H9 (cell line): ENCODE measurements at regions not wholly inside any gene's neighbourhood (a gene's known extent, or its start where the extent isn't known, plus 50 kb on each side); places are given as distances from the start of the nearest gene placed in this dataset.

Source experiments
- DNase-seq: peaks from one replicate; pipeline ENCODE4 v3.0.0-alpha.2; 2017
- H2AFZ ChIP-seq: one replicate; pipeline ENCODE4 v1.6.1; 2013; ENCODE audit warnings: mild to moderate bottlenecking, low read length, control low read depth, moderate library complexity
- H2AK5ac ChIP-seq: 2 replicates; pipeline ENCODE4 v1.6.1; 2013; ENCODE audit warnings: low read length, control low read depth, mixed read lengths; ENCODE audit not compliant: insufficient read length
- H2BK120ac ChIP-seq: one replicate; pipeline ENCODE4 v1.6.1; 2013; ENCODE audit warnings: low read depth, mild to moderate bottlenecking, low read length, control low read depth, inconsistent platforms; ENCODE audit not compliant: poor library complexity, severe bottlenecking
- H2BK12ac ChIP-seq: 2 replicates; pipeline ENCODE4 v1.6.1; 2013; ENCODE audit warnings: low read length, control low read depth, mixed read lengths, low read depth; ENCODE audit not compliant: insufficient read length
- H2BK15ac ChIP-seq: 2 replicates; pipeline ENCODE4 v1.6.1; 2013; ENCODE audit warnings: low read depth, low read length, control low read depth
- H2BK20ac ChIP-seq: one replicate; pipeline ENCODE4 v1.6.1; 2013; ENCODE audit warnings: low read depth, mild to moderate bottlenecking, low read length, control low read depth, inconsistent platforms; ENCODE audit not compliant: poor library complexity, severe bottlenecking
- H2BK5ac ChIP-seq: 2 replicates; pipeline ENCODE4 v1.6.1; 2013; ENCODE audit warnings: low read length, control low read depth, mixed read lengths; ENCODE audit not compliant: insufficient read length
- H3K14ac ChIP-seq: 2 replicates; pipeline ENCODE4 v1.6.1; 2013; ENCODE audit warnings: low read length, control low read depth; ENCODE audit not compliant: insufficient read depth
- H3K18ac ChIP-seq: 2 replicates; pipeline ENCODE4 v1.6.1; 2013; ENCODE audit warnings: low read depth, mild to moderate bottlenecking, mixed read lengths, low read length, control low read depth; ENCODE audit not compliant: insufficient read length
- H3K23ac ChIP-seq: 2 replicates; pipeline ENCODE4 v1.6.1; 2013; ENCODE audit warnings: low read length, control low read depth, mixed read lengths, low read depth; ENCODE audit not compliant: insufficient read length
- H3K23me2 ChIP-seq: 2 replicates; pipeline ENCODE4 v1.6.1; 2013; ENCODE audit warnings: low read depth, mild to moderate bottlenecking, mixed read lengths, low read length, control low read depth; ENCODE audit not compliant: insufficient read length, poor library complexity, severe bottlenecking
- H3K27ac ChIP-seq: 2 replicates; pipeline ENCODE4 v1.5.1; 2013; ENCODE audit warnings: low read length, control low read depth, mixed read lengths, low read depth; ENCODE audit not compliant: insufficient read length
- H3K27me3 ChIP-seq: 2 replicates; pipeline ENCODE4 v1.6.1; 2013; ENCODE audit warnings: low read length, control low read depth, inconsistent platforms; ENCODE audit not compliant: insufficient read depth
- H3K4ac ChIP-seq: 2 replicates; pipeline ENCODE4 v1.6.1; 2013; ENCODE audit warnings: low read depth, mild to moderate bottlenecking, control low read depth, inconsistent platforms, low read length, moderate library complexity
- H3K4me1 ChIP-seq: 2 replicates; pipeline ENCODE4 v1.6.1; 2013; ENCODE audit warnings: low read length, control low read depth, inconsistent platforms; ENCODE audit not compliant: insufficient read depth
- H3K4me2 ChIP-seq: 2 replicates; pipeline ENCODE4 v1.6.1; 2013; ENCODE audit warnings: low read length, control low read depth, mixed read lengths; ENCODE audit not compliant: insufficient read length, insufficient read depth
- H3K56ac ChIP-seq: 2 replicates; pipeline ENCODE4 v1.6.1; 2013; ENCODE audit warnings: low read depth, mild to moderate bottlenecking, mixed read lengths, low read length, control low read depth; ENCODE audit not compliant: insufficient read length
- H3K79me1 ChIP-seq: 2 replicates; pipeline ENCODE4 v1.6.1; 2013; ENCODE audit warnings: low read depth, mild to moderate bottlenecking, moderate library complexity, low read length, control low read depth, inconsistent platforms; ENCODE audit not compliant: insufficient read depth, poor library complexity, severe bottlenecking
- H3K79me2 ChIP-seq: 2 replicates; pipeline ENCODE4 v1.6.1; 2013; ENCODE audit warnings: low read length, control low read depth, inconsistent platforms; ENCODE audit not compliant: insufficient read depth
- H3K9ac ChIP-seq: 2 replicates; pipeline ENCODE4 v1.6.1; 2013; ENCODE audit warnings: low read length, control low read depth, mixed read lengths; ENCODE audit not compliant: insufficient read length; ENCODE audit errors: extremely low read depth
- H3K9me3 ChIP-seq: one replicate; pipeline ENCODE4 v1.6.1; 2013; ENCODE audit warnings: low read depth, low read length, inconsistent platforms; ENCODE audit not compliant: control insufficient read depth
- H3T11ph ChIP-seq: one replicate; pipeline ENCODE4 v1.6.1; 2013; ENCODE audit warnings: mild to moderate bottlenecking, low read length, control low read depth, inconsistent platforms
- H4K20me1 ChIP-seq: one replicate; pipeline ENCODE4 v1.6.1; 2013; ENCODE audit not compliant: control insufficient read depth, insufficient read length, insufficient read depth
- H4K5ac ChIP-seq: 2 replicates; pipeline ENCODE4 v1.6.1; 2013; ENCODE audit warnings: low read depth, mild to moderate bottlenecking, mixed read lengths, low read length, control low read depth; ENCODE audit not compliant: insufficient read length
- H4K8ac ChIP-seq: replicated peaks from 2 replicates; pipeline ENCODE4 v1.6.1; 2013; ENCODE audit warnings: low read length, control low read depth, mixed read lengths, low read depth; ENCODE audit not compliant: insufficient read length
- H4K91ac ChIP-seq: 2 replicates; pipeline ENCODE4 v1.6.1; 2013; ENCODE audit warnings: low read depth, mild to moderate bottlenecking, moderate library complexity, mixed read lengths, low read length, control low read depth; ENCODE audit not compliant: insufficient read length
- H3K27ac Mint-ChIP-seq, 3 experiments: 2 replicates in 2 of 3; 3 replicates in 1 of 3; pipeline ENCODE4 v1.8.0; 2020 to 2021; ENCODE audit warnings: mixed read lengths in 3 of 3, mild to moderate bottlenecking in 1 of 3, moderate library complexity in 1 of 3
- H3K27me3 Mint-ChIP-seq: 2 replicates; pipeline ENCODE4 v1.8.0; 2021; ENCODE audit warnings: low read depth, mild to moderate bottlenecking, moderate library complexity, mixed read lengths
- H3K36me3 Mint-ChIP-seq, 3 experiments: 2 replicates in 2 of 3; 3 replicates in 1 of 3; pipeline ENCODE4 v1.8.0; 2020 to 2021; ENCODE audit warnings: low read depth in 3 of 3, mixed read lengths in 3 of 3; ENCODE audit not compliant: insufficient read depth in 1 of 3
- H3K4me1 Mint-ChIP-seq, 2 experiments: 2 replicates each; pipeline ENCODE4 v1.8.0; 2020; ENCODE audit warnings: mixed read lengths in 2 of 2
- H3K4me3 Mint-ChIP-seq, 2 experiments: 2 replicates in 1 of 2; 3 replicates in 1 of 2; pipeline ENCODE4 v1.8.0; 2020 to 2021; ENCODE audit warnings: mild to moderate bottlenecking in 2 of 2, mixed read lengths in 2 of 2, moderate library complexity in 1 of 2
- H3K9me3 Mint-ChIP-seq, 2 experiments: 2 replicates in 1 of 2; 3 replicates in 1 of 2; pipeline ENCODE4 v1.8.0; 2020; ENCODE audit warnings: mild to moderate bottlenecking in 2 of 2, mixed read lengths in 2 of 2, moderate library complexity in 1 of 2
- WGBS: extraction: QIAGEN DNeasy Blood & Tissue Kit; methylation state at CpG from one replicate; pipeline ENCODE4 v1.1.7; 2013; ENCODE audit warnings: missing lambda C conversion rate, low lambda C conversion rate, mixed read lengths; ENCODE audit not compliant: insufficient read length; ENCODE audit errors: extremely low coverage; 5-methylcytosine and 5-hydroxymethylcytosine counted together
- TF ChIP-seq, protein P1 (sequence below): fragments of 200-600 bp; sonication (generic); conservative IDR thresholded peaks from 3 replicates; pipeline ENCODE4 v1.8.0; 2021; ENCODE audit warnings: antibody characterized with exemption, mild to moderate bottlenecking

DNA sequence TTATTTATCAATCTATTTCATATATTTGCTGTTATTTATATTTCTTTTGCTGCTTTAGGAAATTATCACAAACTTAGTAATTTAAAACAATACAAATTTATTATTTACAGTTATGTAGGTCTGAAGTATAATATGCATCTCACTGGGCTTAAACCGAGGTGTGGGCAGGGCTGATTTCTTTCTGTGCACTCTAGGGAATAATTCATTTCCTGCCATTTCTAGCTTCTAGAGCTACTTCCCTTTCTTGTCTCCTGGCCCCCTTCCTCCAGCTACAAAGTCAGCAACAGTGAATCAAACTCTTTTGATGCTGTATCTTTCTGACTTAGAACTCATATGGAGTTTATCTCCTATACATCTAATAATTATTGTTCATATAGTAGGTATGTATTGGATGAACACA, 303.5 kb upstream of the ARSJ start:
- H3K79me2 ChIP-seq, result no peaks in the 10 kb centered on the region
- no peak overlapping the region for H2BK120ac ChIP-seq
- H2AK5ac ChIP-seq, result no peak overlapping the region
- no peak overlapping the region for H3T11ph ChIP-seq
- H3K9me3 ChIP-seq, result no peaks in the 10 kb centered on the region
- no peaks in the 10 kb centered on the region for H3K27me3 ChIP-seq
- no peaks in the 10 kb centered on the region for H3K79me1 ChIP-seq
- no peaks in the 10 kb centered on the region for H3K4me1 ChIP-seq
- TF ChIP-seq, protein P1, sequence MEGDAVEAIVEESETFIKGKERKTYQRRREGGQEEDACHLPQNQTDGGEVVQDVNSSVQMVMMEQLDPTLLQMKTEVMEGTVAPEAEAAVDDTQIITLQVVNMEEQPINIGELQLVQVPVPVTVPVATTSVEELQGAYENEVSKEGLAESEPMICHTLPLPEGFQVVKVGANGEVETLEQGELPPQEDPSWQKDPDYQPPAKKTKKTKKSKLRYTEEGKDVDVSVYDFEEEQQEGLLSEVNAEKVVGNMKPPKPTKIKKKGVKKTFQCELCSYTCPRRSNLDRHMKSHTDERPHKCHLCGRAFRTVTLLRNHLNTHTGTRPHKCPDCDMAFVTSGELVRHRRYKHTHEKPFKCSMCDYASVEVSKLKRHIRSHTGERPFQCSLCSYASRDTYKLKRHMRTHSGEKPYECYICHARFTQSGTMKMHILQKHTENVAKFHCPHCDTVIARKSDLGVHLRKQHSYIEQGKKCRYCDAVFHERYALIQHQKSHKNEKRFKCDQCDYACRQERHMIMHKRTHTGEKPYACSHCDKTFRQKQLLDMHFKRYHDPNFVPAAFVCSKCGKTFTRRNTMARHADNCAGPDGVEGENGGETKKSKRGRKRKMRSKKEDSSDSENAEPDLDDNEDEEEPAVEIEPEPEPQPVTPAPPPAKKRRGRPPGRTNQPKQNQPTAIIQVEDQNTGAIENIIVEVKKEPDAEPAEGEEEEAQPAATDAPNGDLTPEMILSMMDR, result no peak
- H3K9ac ChIP-seq, result no peak overlapping the region
- H3K23me2 ChIP-seq, result no peaks in the 10 kb centered on the region
- no peak overlapping the region for H3K4me2 ChIP-seq
- H3K27ac ChIP-seq, result no peak overlapping the region
- no peak overlapping the region for H3K4me3 Mint-ChIP-seq
- H3K4ac ChIP-seq, result no peak overlapping the region
- no peak overlapping the region for H2BK20ac ChIP-seq
- DNase-seq, result no peak
- H3K23ac ChIP-seq, result no peak overlapping the region
- no peak overlapping the region for H3K18ac ChIP-seq
- H4K20me1 ChIP-seq, result no peaks in the 10 kb centered on the region
- no peak overlapping the region for H2AFZ ChIP-seq
- H3K36me3 Mint-ChIP-seq, result no peaks in the 10 kb centered on the region
- no peak overlapping the region for H3K14ac ChIP-seq
- no peak overlapping the region for H3K56ac ChIP-seq
- no peak overlapping the region for H2BK5ac ChIP-seq
- no peaks in the 10 kb centered on the region; the same call in 1 of the 2 replicates for H3K27me3 Mint-ChIP-seq
- WGBS, result no CpG with 5 or more reads among the region's 1 CpG
- no peaks in the 10 kb centered on the region for H3K4me1 Mint-ChIP-seq
- no peak overlapping the region for H2BK15ac ChIP-seq
- H3K27ac Mint-ChIP-seq, result no peak overlapping the region
- H3K9me3 Mint-ChIP-seq, result no peaks in the 10 kb centered on the region
- no peak overlapping the region for H2BK12ac ChIP-seq
- H4K8ac ChIP-seq, result no peak overlapping the region
- no peak overlapping the region for H4K91ac ChIP-seq
- no peak overlapping the region for H4K5ac ChIP-seq
